Smooth muscle cell (in vitro differentiated cells): ENCODE measurements at regions not wholly inside any gene's neighbourhood (a gene's known extent, or its start where the extent isn't known, plus 50 kb on each side); places are given as distances from the start of the nearest gene placed in this dataset.
A peak's percentile ranks its signal among the peaks of the same experiment; 100 is the strongest.

ENCODE experiments used
- DNase-seq: peaks from one replicate; lab custom pipeline; 2025; ENCODE audit not compliant: unreplicated experiment; lab: John Stamatoyannopoulos, UW
- H2AFZ ChIP-seq: fragments of 200-600 bp; sonication (generic); 2 replicates; pipeline ENCODE4 v1.6.0; 2016; ENCODE audit warnings: antibody characterized with exemption, low read depth, mild to moderate bottlenecking
- H3F3A ChIP-seq: fragments of 200-600 bp; sonication (generic); 2 replicates; pipeline ENCODE4 v1.6.0; 2017; ENCODE audit warnings: antibody characterized with exemption, low read depth
- H3K27ac ChIP-seq: fragments of 200-600 bp; sonication (generic); 2 replicates; pipeline ENCODE4 v1.5.1; 2016; ENCODE audit warnings: low read depth, mild to moderate bottlenecking
- H3K27me3 ChIP-seq: fragments of 200-600 bp; sonication (generic); 2 replicates; pipeline ENCODE4 v1.6.1; 2016; ENCODE audit warnings: low read depth, mild to moderate bottlenecking
- H3K36me3 ChIP-seq: fragments of 200-600 bp; sonication (generic); 2 replicates; pipeline ENCODE4 v1.5.1; 2016; ENCODE audit warnings: low read depth
- H3K4me1 ChIP-seq: fragments of 200-600 bp; sonication (generic); 2 replicates; pipeline ENCODE4 v1.5.1; 2016; ENCODE audit warnings: low read depth
- H3K4me2 ChIP-seq: fragments of 200-600 bp; sonication (generic); 2 replicates; pipeline ENCODE4 v1.6.0; 2016; ENCODE audit warnings: mild to moderate bottlenecking
- H3K4me3 ChIP-seq: fragments of 200-600 bp; sonication (generic); 2 replicates; pipeline ENCODE4 v1.5.1; 2016; ENCODE audit warnings: mild to moderate bottlenecking
- H3K79me2 ChIP-seq: fragments of 200-600 bp; sonication (generic); 2 replicates; pipeline ENCODE4 v1.6.0; 2016; ENCODE audit warnings: low read depth, mild to moderate bottlenecking
- H3K9ac ChIP-seq: fragments of 200-600 bp; sonication (generic); 2 replicates; pipeline ENCODE4 v1.6.0; 2016; ENCODE audit warnings: low read depth
- H3K9me3 ChIP-seq: fragments of 200-600 bp; sonication (generic); replicated peaks from 2 replicates; pipeline ENCODE4 v1.5.1; 2016; ENCODE audit warnings: low read depth
- H4K20me1 ChIP-seq: fragments of 200-600 bp; sonication (generic); 2 replicates; pipeline ENCODE4 v1.6.0; 2016; ENCODE audit warnings: low read depth
- CTCF ChIP-seq: fragments of 200-600 bp; sonication (generic); IDR thresholded peaks from 2 replicates; pipeline ENCODE4 v1.5.1; 2017; ENCODE audit warnings: borderline replicate concordance, mild to moderate bottlenecking, antibody characterized with exemption; ENCODE audit not compliant: insufficient read depth, poor library complexity, severe bottlenecking
- WGBS: methylation state at CpG from one replicate; pipeline ENCODE4 v1.1.7; 2016; ENCODE audit warnings: low lambda C conversion rate; 5-methylcytosine and 5-hydroxymethylcytosine counted together

- Histone ChIP-seq H3K36me3 (no peaks in the 10 kb centered on the region), H4K20me1 (no peaks in the 10 kb centered on the region), H3K4me2 (peak overlapping the region; percentile 72), H3K4me3 (no peak overlapping the region), H3K9ac (no peak overlapping the region), H2AFZ (no peak overlapping the region), H3K27ac (no peak overlapping the region), H3K9me3 (no peaks in the 10 kb centered on the region), H3F3A (peaks cover 11% of the 10 kb centered on the region), H3K4me1 (peaks cover 8% of the 10 kb centered on the region), H3K27me3 (no peaks in the 10 kb centered on the region), H3K79me2 (no peaks in the 10 kb centered on the region)
- no peak for TF ChIP-seq CTCF
- no peak for DNase-seq
- 92% methylated on average over 2 of the region's 2 CpGs for WGBS
Measured at GRCh38 chr6:111995404-111995803, 58.5 kb upstream of the CCN6 start.

GRCh38 chr6:111996144-111996865 is 57.6 kb upstream of the CCN6 start:
- Histone ChIP-seq H3K9ac (no peak overlapping the region), H3K4me2 (peak overlapping the region; percentile 72), H3K36me3 (no peaks in the 10 kb centered on the region), H4K20me1 (no peaks in the 10 kb centered on the region), H3F3A (peaks cover 11% of the 10 kb centered on the region), H3K27ac (peak overlapping the region; percentile 27), H3K9me3 (no peaks in the 10 kb centered on the region), H3K4me3 (no peak overlapping the region), H3K27me3 (no peaks in the 10 kb centered on the region), H2AFZ (peak overlapping the region; percentile 42), H3K4me1 (peaks cover 8% of the 10 kb centered on the region), H3K79me2 (no peaks in the 10 kb centered on the region)
- no peak for TF ChIP-seq CTCF
- WGBS: 47% methylated on average over 17 of the region's 17 CpGs
- no peak for DNase-seq

- H3K27ac ChIP-seq: no peak overlapping the region
- no peaks in the 10 kb centered on the region for H3K36me3 ChIP-seq
- peaks cover 11% of the 10 kb centered on the region for H3F3A ChIP-seq
- H2AFZ ChIP-seq: peak overlapping the region; percentile 63
- no peaks in the 10 kb centered on the region for H4K20me1 ChIP-seq
- peak; percentile 85 for TF ChIP-seq CTCF
- peaks cover 8% of the 10 kb centered on the region for H3K4me1 ChIP-seq
- 27% methylated on average over 23 of the region's 23 CpGs for WGBS
- peak overlapping the region; percentile 22 for H3K4me3 ChIP-seq
- no peaks in the 10 kb centered on the region for H3K79me2 ChIP-seq
- no peaks in the 10 kb centered on the region for H3K9me3 ChIP-seq
- DNase-seq: peak; percentile 35
- H3K9ac ChIP-seq: no peak overlapping the region
- no peaks in the 10 kb centered on the region for H3K27me3 ChIP-seq
- peak overlapping the region; percentile 72 for H3K4me2 ChIP-seq
Measured at GRCh38 chr6:111997078-111997852, 56.6 kb upstream of the CCN6 start.
